Stimulated activated CD8-positive, alpha-beta memory T cell treated with anti-CD3 and anti-CD28 coated beads, Interleukin-4, amount 100 ng/mL, for 1 hour (primary cell): ENCODE measurements at regions not wholly inside any gene's neighbourhood (a gene's known extent, or its start where the extent isn't known, plus 50 kb on each side); places are given as distances from the start of the nearest gene placed in this dataset.

ENCODE experiments used
- DNase-seq, 2 donors: peaks; one replicate each; pipeline ENCODE4 v3.0.0-alpha.2; 2020; ENCODE audit warnings: low read depth in 2 of 2, low spot score in 1 of 2

DNA sequence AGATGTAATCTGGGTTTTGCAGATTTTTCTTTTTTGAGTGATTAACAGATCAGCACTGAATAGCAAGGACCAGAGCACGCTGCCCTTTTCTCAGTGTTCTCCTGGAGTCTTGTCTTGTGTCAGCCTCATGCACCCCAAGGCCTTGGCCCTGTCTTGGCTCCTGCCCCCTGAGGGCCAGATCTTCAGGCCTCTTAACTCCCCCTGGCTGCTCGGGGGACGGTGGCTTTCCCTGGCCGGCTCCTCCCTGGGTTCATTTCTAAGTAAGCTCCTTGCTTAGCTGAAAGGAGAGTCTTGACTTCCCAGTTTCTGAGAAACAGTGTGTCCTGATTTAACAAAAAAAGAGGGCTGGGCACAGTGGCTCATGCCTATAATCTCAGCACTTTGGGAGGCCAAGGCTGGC lies 1139.3 kb downstream of the BRD1 start:
- no peak for DNase-seq

GRCh38 chr22:48687606-48688005 lies 1140.1 kb downstream of the BRD1 start:
- DNase-seq = no peak

DNA sequence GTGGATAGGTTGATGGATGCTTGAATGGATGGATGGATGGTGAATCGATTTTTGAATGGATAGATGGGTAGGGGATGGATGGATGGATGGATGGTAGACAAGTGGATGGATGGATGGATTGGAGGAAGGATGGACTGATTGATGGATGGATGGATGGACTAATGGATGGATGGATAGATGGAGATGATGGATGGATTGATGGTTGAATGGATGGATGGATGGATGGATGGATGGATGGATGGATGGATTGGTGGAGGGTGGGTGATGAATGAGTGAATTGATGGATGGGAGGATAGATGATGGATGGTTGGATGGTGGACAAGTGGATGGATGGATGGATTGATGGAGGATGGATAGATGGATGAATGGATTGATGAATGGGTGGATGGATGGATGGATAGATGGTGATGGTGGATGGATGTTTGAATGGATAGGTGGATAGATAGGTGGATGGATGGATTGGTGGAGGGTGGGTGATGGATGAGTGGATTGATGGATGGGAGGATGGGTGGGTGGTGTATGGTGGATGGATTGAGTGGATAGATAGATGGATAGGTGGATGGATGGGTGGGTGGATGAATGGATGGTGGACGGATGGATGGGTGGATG lies 1140.9 kb downstream of the BRD1 start:
- no peak for DNase-seq

DNA sequence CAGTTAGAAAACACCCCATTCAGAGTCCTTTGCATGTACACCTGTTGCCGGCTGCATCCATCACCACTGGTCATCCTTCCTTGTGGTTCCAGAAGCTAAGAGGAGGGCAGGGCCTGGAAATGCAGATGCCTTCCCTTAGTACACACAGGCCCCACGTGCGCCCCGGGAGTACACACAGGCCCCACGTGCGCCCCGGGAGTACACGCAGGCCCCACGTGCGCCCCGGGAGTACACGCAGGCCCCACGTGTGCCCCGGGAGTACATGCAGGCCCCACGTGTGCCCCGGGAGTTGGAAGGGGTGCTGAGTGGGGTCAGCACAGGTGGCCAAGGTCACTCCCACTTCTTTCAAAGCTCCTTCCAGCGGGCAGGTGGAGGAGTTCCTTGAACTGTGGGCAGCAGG lies 1141.9 kb downstream of the BRD1 start:
- no peak for DNase-seq

- DNase-seq = no peak
Observed at GRCh38 chr22:48683640-48684039, 1144.0 kb downstream of the BRD1 start.

- no peak for DNase-seq
Observed at GRCh38 chr22:48682504-48682903, 1145.2 kb downstream of the BRD1 start.

DNA sequence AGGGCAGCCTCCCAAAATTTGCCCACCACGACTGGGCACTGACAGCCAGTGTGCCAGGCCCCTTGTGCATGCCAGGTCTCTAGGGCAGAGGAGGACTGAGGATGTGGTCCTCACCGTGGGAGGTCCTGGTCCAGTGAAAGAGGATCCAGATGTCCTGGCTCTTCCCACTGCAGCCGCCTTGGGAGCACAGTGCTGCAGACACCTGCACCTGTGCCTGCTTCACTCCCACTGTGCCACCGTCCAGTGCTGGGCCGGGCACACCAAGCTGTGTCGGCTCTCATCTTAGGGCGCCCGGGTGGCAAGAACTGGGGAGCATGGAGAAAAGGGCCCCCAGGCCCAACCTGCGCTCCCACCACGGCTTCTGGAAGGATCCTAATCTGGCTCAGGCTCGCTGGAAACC lies 1147.1 kb downstream of the BRD1 start:
- no peak for DNase-seq

GRCh38 chr22:48679656-48680555 lies 1147.8 kb downstream of the BRD1 start:
- DNase-seq = no peak

DNA sequence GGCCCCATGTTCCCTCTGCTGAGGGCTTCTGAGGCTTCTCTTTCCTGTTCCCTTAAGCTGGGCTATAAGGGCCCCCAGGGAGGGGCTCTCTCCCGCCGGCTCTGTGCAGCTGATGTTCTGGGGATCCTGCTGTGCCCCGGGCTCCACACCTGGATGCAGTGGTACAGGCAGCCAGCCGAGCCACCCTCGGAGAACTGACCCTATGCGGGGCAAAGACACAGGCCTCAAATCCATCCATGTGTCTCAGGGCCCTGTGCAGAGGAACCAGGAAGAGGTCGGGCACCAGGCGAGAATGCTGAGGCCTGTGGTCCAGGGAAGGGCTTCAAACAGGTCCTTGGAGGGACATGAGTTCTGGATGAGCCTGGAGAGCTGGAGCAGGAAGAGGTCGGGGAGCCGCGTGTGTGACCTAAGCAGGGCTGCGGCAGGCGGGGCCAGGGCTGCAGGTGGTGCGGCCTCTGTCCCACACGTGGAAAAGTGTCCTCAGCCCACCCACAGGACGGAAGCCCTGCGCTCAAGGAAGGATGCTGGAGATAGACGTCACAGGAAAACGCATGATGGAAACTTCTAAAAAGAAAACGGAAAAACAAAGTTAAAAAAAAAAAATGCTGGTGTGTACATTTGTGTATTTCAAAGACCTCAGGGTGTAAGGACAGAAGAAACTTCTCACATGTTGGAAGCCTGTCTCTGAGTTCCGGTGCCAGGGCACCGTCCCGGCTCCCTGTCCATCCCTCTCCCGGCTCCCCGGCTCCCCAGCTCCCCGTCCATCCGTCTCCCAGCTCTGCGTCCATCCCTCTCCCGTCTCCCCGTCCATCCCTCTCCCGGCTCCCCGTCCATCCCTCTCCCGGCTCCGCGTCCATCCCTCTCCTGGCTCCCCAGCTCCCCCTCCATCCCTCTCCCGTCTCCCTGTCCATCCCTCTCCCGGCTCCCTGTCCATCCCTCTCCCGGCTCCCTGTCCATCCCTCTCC lies 1149.2 kb downstream of the BRD1 start:
- no peak for DNase-seq

GRCh38 chr22:48677621-48678020 lies 1150.1 kb downstream of the BRD1 start:
- no peak for DNase-seq

DNA sequence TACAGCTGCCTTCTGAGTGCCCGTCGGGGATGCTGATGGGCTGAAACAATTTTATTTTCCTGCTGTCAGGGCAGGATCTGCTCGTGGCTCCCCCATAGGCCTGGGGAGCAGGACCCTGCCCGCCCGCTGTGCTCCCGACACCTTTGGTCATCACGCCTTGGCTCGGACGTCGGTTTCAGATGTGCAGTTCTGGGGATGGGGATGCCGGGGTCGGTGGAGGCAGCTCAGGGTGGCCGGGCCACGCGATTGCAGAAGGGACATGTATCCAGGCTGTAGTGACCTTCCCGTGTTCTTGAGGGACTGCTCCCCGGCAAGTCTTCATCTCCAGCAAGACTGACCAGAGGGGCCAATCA lies 1150.5 kb downstream of the BRD1 start:
- DNase-seq = no peak

GRCh38 chr22:48676266-48677167 lies 1151.2 kb downstream of the BRD1 start:
- no peak for DNase-seq

GRCh38 chr22:48675830-48676145 lies 1151.9 kb downstream of the BRD1 start:
- DNase-seq = no peak

GRCh38 chr22:48675141-48675829 lies 1152.4 kb downstream of the BRD1 start:
- no peak for DNase-seq

DNA sequence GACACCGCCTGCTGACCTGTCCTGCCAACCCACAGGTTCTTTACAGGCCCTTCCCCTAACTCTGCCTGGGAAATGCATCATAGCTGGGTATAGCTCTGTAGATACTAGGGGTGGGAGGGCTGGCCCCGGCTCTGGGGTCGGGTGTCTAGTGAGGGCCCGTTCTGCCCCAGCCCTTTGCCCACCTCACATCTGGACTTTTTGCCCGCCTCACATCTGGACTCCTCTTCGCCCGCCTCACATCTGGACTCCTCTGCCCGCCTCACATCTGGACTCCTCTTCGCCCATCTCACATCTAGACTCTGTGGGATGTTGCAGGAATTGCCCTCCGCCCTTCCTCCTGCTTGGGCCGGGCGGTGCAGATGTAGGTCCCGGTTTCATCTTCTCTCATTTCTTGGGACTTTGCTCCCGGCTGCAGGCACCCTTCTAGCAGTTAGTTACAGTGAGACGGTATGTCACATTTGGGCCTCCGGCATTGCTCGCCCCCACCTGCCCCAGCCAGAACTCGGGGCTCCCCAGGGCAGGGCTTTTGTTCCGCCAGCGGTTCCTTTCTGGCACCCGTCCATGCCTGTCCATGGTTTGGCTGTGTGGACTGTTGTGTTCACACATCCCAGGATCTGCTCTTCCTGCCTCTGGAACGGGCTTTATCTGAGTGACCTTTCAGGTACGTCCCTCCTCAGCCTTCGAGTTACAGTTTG lies 1153.7 kb downstream of the BRD1 start:
- no peak for DNase-seq

- no peak for DNase-seq
Observed at GRCh38 chr22:48672387-48672786, 1155.3 kb downstream of the BRD1 start.

- no peak for DNase-seq
Observed at GRCh38 chr22:48670731-48671130, 1156.9 kb downstream of the BRD1 start.

- no peak for DNase-seq
Observed at GRCh38 chr22:48669986-48670716, 1157.5 kb downstream of the BRD1 start.

GRCh38 chr22:48669226-48669625 lies 1158.4 kb downstream of the BRD1 start:
- no peak for DNase-seq
